CD14-positive monocyte (primary cell): ENCODE measurements at regions not wholly inside any gene's neighbourhood (a gene's known extent, or its start where the extent isn't known, plus 50 kb on each side); places are given as distances from the start of the nearest gene placed in this dataset.

Source experiments
- DNase-seq, 3 donors: peaks; one replicate each; pipeline ENCODE4 v3.0.0-alpha.2; 2011 to 2022
- H2AFZ ChIP-seq: 2 replicates; pipeline ENCODE4 v1.6.0; 2012; ENCODE audit warnings: mild to moderate bottlenecking, low read depth, low read length, inconsistent platforms; ENCODE audit not compliant: insufficient read depth, poor library complexity, severe bottlenecking
- H3K27ac ChIP-seq, 2 donors: 1 replicate in 1 of 2; 2 replicates in 1 of 2; pipeline ENCODE4 v1.5.1; 2012 to 2013; ENCODE audit warnings: low read length in 2 of 2, control low read depth in 1 of 2, inconsistent platforms in 1 of 2, low read depth in 1 of 2, mild to moderate bottlenecking in 1 of 2
- H3K27me3 ChIP-seq, 2 donors: one replicate each; pipeline versions ENCODE4 v1.6.0 to v1.6.1; 2011 to 2013; ENCODE audit warnings: low read length in 2 of 2; ENCODE audit not compliant: control insufficient read depth in 2 of 2, insufficient read depth in 2 of 2
- H3K36me3 ChIP-seq, 2 donors: replicated peaks in 1 of 2; 1 replicate in 1 of 2; 2 replicates in 1 of 2; pipeline versions ENCODE4 v1.5.1 to v1.6.1; 2012 to 2013; ENCODE audit warnings: low read length in 2 of 2, control low read depth in 1 of 2, inconsistent platforms in 1 of 2, mild to moderate bottlenecking in 1 of 2; ENCODE audit not compliant: insufficient read depth in 2 of 2, control insufficient read depth in 1 of 2
- H3K4me1 ChIP-seq, 2 donors: 1 replicate in 1 of 2; 2 replicates in 1 of 2; pipeline versions ENCODE4 v1.5.1 to v1.6.1; 2012 to 2013; ENCODE audit warnings: low read length in 2 of 2, control low read depth in 1 of 2, inconsistent platforms in 1 of 2, mild to moderate bottlenecking in 1 of 2, moderate library complexity in 1 of 2; ENCODE audit not compliant: insufficient read depth in 2 of 2, control insufficient read depth in 1 of 2
- H3K4me2 ChIP-seq: replicated peaks from 2 replicates; pipeline ENCODE3; 2012; ENCODE audit warnings: low read length, moderate library complexity, mild to moderate bottlenecking; ENCODE audit not compliant: poor library complexity, severe bottlenecking; ENCODE audit errors: extremely low read depth
- H3K4me3 ChIP-seq, 3 experiments: fragments of 200-600 bp in 1 of 3; sonication (generic) in 1 of 3; replicated peaks in 1 of 3; 1 replicate in 2 of 3; 2 replicates in 1 of 3; pipeline ENCODE4 v1.5.1; 2011 to 2013; ENCODE audit warnings: low read length in 3 of 3, mild to moderate bottlenecking in 3 of 3, control low read depth in 2 of 3, low read depth in 2 of 3, inconsistent platforms in 1 of 3, moderate library complexity in 1 of 3
- H3K79me2 ChIP-seq: 2 replicates; pipeline ENCODE4 v1.6.0; 2012; ENCODE audit warnings: mild to moderate bottlenecking, control low read depth, inconsistent platforms, low read length, moderate library complexity; ENCODE audit not compliant: insufficient read depth
- H3K9ac ChIP-seq: 2 replicates; pipeline ENCODE4 v1.6.0; 2017; ENCODE audit warnings: low read length, mild to moderate bottlenecking; ENCODE audit not compliant: insufficient read depth, poor library complexity, severe bottlenecking
- H3K9me3 ChIP-seq, 2 donors: replicated peaks in 1 of 2; 1 replicate in 1 of 2; 2 replicates in 1 of 2; pipeline versions ENCODE4 v1.5.1 to v1.6.1; 2012 to 2013; ENCODE audit warnings: low read length in 2 of 2, control low read depth in 1 of 2; ENCODE audit not compliant: control insufficient read depth in 1 of 2, insufficient read depth in 1 of 2
- H4K20me1 ChIP-seq: 2 replicates; pipeline ENCODE4 v1.6.0; 2012; ENCODE audit warnings: mild to moderate bottlenecking, low read length, control low read depth, moderate library complexity; ENCODE audit not compliant: insufficient read depth
- H3K27ac Mint-ChIP-seq, 7 donors: one replicate each; pipeline ENCODE4 v1.8.0; 2020; ENCODE audit warnings: mild to moderate bottlenecking in 7 of 7, mixed read lengths in 7 of 7, moderate library complexity in 6 of 7, inconsistent platforms in 2 of 7
- H3K27me3 Mint-ChIP-seq, 3 donors: one replicate each; pipeline ENCODE4 v1.8.0; 2021 to 2022; ENCODE audit warnings: low read depth in 3 of 3, mild to moderate bottlenecking in 3 of 3, mixed read lengths in 3 of 3, moderate library complexity in 3 of 3, inconsistent platforms in 1 of 3
- H3K36me3 Mint-ChIP-seq, 2 donors: one replicate each; pipeline ENCODE4 v1.8.0; 2020; ENCODE audit warnings: mixed read lengths in 2 of 2, inconsistent platforms in 1 of 2, mild to moderate bottlenecking in 1 of 2
- H3K4me1 Mint-ChIP-seq: one replicate; pipeline ENCODE4 v1.8.0; 2020; ENCODE audit warnings: mild to moderate bottlenecking, mixed read lengths
- H3K4me3 Mint-ChIP-seq, 2 donors: one replicate each; pipeline ENCODE4 v1.8.0; 2020; ENCODE audit warnings: mild to moderate bottlenecking in 2 of 2, mixed read lengths in 2 of 2, moderate library complexity in 1 of 2
- H3K9me3 Mint-ChIP-seq, 7 donors: one replicate each; pipeline ENCODE4 v1.8.0; 2020 to 2022; ENCODE audit warnings: mixed read lengths in 7 of 7, mild to moderate bottlenecking in 6 of 7, moderate library complexity in 6 of 7, inconsistent platforms in 2 of 7
- CTCF ChIP-seq: fragments of 200-600 bp; IDR thresholded peaks from one replicate; pipeline ENCODE4 v1.8.0; 2022; ENCODE audit warnings: antibody characterized with exemption, mild to moderate bottlenecking
- WGBS: methylation state at CpG from one replicate; pipeline ENCODE4 v1.1.5; 2013; ENCODE audit warnings: missing lambda C conversion rate; ENCODE audit not compliant: insufficient coverage; 5-methylcytosine and 5-hydroxymethylcytosine counted together
- intact Hi-C, 2 donors: fragments of 100-400 bp; cut with micrococcal nuclease; formaldehyde crosslinking; loops; one replicate each; pipeline versions ENCODE4 v1.15.0 to v1.15.1; 2023

GRCh38 chr5:30343707-30344106 is 849.8 kb upstream of the CDH6 start:
- H3K4me3 ChIP-seq, result no peak overlapping the region
- TF ChIP-seq CTCF, result no peak
- no peak overlapping the region for H2AFZ ChIP-seq
- no peaks in the 10 kb centered on the region for H3K27me3 ChIP-seq
- no peak overlapping the region for H3K27ac Mint-ChIP-seq
- H3K9me3 ChIP-seq, result peaks cover 8 to 16% of the 10 kb centered on the region in 2 donors
- no peak overlapping the region for H3K4me2 ChIP-seq
- peaks cover 0 to 1% (median 0%) of the 10 kb centered on the region in 3 donors for H3K27me3 Mint-ChIP-seq
- H4K20me1 ChIP-seq, result no peaks in the 10 kb centered on the region
- no peaks in the 10 kb centered on the region for H3K4me1 ChIP-seq
- intact Hi-C loops, result no loop called here
- no peak for DNase-seq
- no peaks in the 10 kb centered on the region for H3K36me3 Mint-ChIP-seq
- no peaks in the 10 kb centered on the region for H3K36me3 ChIP-seq
- peaks cover 0 to 14% (median 10%) of the 10 kb centered on the region in 7 donors for H3K9me3 Mint-ChIP-seq
- no peak overlapping the region for H3K4me3 Mint-ChIP-seq
- H3K27ac ChIP-seq, result no peak overlapping the region
- WGBS, result no CpG with 5 or more reads among the region's 3 CpGs
- no peaks in the 10 kb centered on the region for H3K4me1 Mint-ChIP-seq
- no peaks in the 10 kb centered on the region for H3K79me2 ChIP-seq
- no peak overlapping the region for H3K9ac ChIP-seq

- no peak for TF ChIP-seq CTCF
- intact Hi-C loops, result no loop called here
- H3K4me3 Mint-ChIP-seq, result no peak overlapping the region
- H3K4me1 Mint-ChIP-seq, result no peaks in the 10 kb centered on the region
- no peak overlapping the region for H2AFZ ChIP-seq
- peaks cover 8 to 14% of the 10 kb centered on the region in 2 donors for H3K9me3 ChIP-seq
- no CpG with 5 or more reads among the region's 3 CpGs for WGBS
- H3K4me1 ChIP-seq, result no peaks in the 10 kb centered on the region
- peaks cover 0 to 12% (median 6%) of the 10 kb centered on the region in 7 donors for H3K9me3 Mint-ChIP-seq
- H3K27ac ChIP-seq, result no peak overlapping the region
- H3K4me2 ChIP-seq, result no peak overlapping the region
- H3K4me3 ChIP-seq, result no peak overlapping the region
- no peaks in the 10 kb centered on the region for H3K79me2 ChIP-seq
- no peak for DNase-seq
- no peaks in the 10 kb centered on the region for H3K36me3 Mint-ChIP-seq
- H4K20me1 ChIP-seq, result no peaks in the 10 kb centered on the region
- no peaks in the 10 kb centered on the region for H3K27me3 ChIP-seq
- H3K27me3 Mint-ChIP-seq, result no peaks in the 10 kb centered on the region
- H3K9ac ChIP-seq, result no peak overlapping the region
- H3K27ac Mint-ChIP-seq, result no peak overlapping the region
- H3K36me3 ChIP-seq, result no peaks in the 10 kb centered on the region
These were observed 852.0 kb upstream of the CDH6 start for GRCh38 chr5:30341466-30341865.
